GM10266 (cell line): ENCODE measurements at regions not wholly inside any gene's neighbourhood (a gene's known extent, or its start where the extent isn't known, plus 50 kb on each side); places are given as distances from the start of the nearest gene placed in this dataset.

Source experiments
- DNase-seq: peaks from one replicate; pipeline ENCODE4 v3.0.0; 2012; ENCODE audit errors: extremely low spot score
- TF ChIP-seq, protein P1 (sequence below): IDR thresholded peaks from 2 replicates; pipeline ENCODE4 v1.5.1; 2012; ENCODE audit warnings: mild to moderate bottlenecking, low read depth; ENCODE audit not compliant: control insufficient read depth, insufficient read depth; ENCODE audit errors: missing control alignments

DNA sequence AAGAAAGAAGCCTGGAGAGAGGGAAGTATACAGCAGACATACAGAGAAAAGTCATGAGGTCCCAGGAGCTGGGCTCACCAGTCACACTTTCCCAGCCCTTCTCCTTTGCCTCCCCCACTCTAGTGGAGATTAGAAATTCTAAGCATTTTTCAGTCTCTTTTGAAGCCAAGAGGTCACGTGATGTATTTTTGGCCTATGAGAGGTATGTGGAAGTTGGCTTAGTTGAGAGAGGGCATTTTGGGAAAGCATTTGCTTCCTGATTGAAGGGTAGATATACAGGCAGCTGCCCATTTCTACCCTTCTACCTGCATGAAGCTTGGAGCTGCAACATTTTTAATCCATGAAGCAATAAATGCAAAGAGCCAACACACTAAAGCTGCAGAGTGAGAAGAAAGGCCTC, 106.0 kb upstream of the TNFAIP3 start:
- TF ChIP-seq, protein P1, sequence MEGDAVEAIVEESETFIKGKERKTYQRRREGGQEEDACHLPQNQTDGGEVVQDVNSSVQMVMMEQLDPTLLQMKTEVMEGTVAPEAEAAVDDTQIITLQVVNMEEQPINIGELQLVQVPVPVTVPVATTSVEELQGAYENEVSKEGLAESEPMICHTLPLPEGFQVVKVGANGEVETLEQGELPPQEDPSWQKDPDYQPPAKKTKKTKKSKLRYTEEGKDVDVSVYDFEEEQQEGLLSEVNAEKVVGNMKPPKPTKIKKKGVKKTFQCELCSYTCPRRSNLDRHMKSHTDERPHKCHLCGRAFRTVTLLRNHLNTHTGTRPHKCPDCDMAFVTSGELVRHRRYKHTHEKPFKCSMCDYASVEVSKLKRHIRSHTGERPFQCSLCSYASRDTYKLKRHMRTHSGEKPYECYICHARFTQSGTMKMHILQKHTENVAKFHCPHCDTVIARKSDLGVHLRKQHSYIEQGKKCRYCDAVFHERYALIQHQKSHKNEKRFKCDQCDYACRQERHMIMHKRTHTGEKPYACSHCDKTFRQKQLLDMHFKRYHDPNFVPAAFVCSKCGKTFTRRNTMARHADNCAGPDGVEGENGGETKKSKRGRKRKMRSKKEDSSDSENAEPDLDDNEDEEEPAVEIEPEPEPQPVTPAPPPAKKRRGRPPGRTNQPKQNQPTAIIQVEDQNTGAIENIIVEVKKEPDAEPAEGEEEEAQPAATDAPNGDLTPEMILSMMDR = no peak
- DNase-seq = no peak

DNA sequence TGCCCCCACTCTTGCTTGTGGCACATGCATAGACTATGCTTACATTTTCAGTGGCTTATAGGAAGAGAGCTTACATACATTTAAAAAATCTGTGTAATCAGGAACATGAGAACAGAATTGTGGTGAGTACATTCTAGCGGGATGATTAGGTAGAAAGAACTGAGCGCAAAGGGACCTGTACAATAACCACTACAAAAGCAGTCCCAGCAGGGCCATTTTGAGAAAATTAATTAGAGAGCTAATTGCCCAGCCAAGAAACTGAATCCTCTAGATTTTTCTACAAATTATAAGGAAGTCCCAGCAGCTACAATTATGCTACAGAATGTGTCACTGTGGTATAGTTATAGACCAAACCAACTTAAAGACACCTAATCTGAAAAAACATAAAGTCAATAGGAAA, 105.6 kb upstream of the TNFAIP3 start:
- TF ChIP-seq, protein P1 = no peak

DNA sequence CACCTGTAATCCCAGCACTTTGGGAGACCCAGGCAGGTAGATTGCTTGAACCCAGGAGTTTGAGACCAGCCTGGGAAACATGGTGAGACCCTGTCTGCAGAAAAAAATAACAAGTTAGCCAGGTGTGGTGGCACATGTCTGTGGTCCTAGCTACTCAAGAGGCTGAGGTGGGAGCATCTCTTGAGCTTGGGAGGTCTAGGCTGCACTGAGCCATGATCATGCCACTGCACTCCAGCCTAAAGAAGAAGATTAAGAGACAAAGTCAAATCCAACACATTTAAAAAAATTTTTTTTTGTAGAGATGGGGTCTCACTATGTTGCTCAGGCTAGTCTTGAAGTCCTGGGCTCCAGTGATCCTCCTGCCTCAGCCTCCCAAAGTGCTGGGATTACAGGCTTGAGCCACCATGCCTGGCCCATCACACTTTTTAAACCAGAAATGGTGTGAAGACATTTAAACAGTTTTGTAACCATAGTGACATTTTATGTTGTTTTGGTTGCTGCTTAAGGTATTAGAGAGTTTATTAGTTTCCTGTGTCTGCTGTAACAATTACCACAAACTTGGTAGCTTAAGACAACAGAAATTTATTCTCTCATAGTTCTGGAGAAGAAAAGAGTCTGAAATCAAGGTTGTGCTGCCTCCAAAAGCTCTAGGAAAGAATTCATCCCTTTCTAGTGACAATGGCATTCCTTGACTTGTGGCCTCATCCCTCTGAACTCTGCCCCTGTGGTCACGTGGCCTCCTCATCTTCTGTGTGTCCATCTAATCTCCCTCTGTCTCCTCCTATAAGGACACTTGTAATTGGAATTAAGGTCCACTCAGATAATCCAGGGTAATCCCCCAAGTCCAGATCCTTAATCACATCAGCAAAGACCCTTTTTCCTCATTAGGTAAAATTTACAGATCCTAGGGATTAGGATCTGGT, 104.6 kb upstream of the TNFAIP3 start:
- DNase-seq = no peak
- TF ChIP-seq, protein P1 = no peak

More for the DNA sequence above, 105.6 kb upstream of the TNFAIP3 start:
- no peak for DNase-seq

DNA sequence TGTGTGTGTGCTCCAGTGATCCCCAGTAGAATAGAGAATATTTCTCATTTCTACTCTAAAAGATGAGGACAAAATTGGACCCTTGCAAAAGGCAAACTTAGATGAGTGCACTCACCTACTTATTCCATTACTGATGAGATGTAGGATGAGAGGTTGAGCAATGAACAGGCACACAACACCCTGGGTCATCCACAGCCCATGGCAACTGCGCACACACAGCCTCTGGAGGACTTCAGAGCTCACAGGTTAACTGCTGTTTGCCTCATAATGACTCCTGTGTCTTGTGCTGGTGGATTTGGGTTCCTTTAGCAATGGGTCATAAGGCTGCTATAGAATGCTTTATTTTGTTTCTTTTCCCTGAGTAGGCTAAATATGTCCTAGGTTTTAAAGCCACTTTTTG, 103.6 kb upstream of the TNFAIP3 start:
- TF ChIP-seq, protein P1 = no peak
- DNase-seq = no peak

DNA sequence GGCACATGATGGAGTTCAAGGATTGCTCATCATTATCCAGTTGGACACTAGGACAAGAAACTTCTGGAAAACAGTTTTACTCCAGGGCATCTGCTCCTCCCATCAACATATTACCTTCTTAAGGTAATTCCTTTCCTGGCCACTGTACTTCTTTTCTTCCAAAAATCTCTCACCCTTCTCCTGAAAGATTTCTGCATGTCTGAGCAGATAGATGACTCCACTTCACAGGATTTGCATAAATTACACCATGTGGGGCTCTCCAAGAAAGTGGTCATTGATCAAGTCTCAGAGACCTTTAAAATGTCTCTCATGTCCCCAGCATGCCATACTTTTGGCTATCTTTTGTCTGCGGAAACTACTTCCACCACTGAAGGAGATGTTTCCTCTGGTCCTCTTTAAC, 103.2 kb upstream of the TNFAIP3 start:
- TF ChIP-seq, protein P1 = no peak
- DNase-seq = no peak

DNA sequence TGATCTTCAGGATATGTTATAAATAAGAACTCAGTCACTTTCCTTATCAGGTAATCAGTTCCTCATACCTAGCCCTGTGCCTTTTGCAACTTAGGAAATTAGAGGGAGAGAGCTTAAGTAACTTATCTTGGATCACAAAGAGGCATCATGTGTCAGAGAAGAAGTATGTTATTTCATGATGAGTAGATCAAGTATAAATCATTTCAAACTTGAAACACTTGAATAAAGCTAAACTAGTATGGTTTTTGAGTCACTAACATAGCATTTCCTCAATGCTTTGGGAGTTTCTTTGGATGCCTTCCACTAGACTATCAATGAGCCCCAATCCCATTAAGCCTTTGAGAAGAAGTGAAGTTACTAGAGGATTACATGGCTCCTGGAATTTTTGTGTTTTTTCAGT, 102.6 kb upstream of the TNFAIP3 start:
- TF ChIP-seq, protein P1 = no peak
- no peak for DNase-seq

DNA sequence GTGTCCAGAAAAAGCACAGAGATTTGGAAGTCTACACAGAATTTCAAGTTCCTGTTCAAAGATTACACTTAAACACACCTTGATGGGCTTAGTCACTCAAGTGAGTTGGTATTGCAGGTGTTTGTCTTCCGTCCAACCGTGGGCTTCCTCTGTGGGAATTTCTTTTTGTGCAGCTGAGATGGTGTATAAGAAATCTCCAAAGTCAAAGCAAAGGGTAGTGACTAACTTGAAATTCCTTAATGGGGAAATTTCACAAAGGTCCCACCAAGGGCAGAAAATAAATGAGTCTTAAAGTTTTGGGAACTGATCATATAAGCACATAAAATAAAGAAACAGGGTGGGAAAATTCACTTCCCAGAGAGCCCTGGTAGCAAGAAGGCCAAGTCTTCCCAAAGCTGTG, 102.0 kb upstream of the TNFAIP3 start:
- TF ChIP-seq, protein P1 = no peak
- DNase-seq = no peak
